Liver (tissue), 8 donors: ENCODE measurements at regions not wholly inside any gene's neighbourhood (a gene's known extent, or its start where the extent isn't known, plus 50 kb on each side); places are given as distances from the start of the nearest gene placed in this dataset.

ENCODE experiments used
- DNase-seq: peaks from one replicate; pipeline ENCODE4 v3.0.0-alpha.2; 2017; ENCODE audit warnings: low spot score
- H3K27ac ChIP-seq, 2 donors: one replicate each; pipeline ENCODE4 v1.7.0; 2013; ENCODE audit warnings: inconsistent platforms in 2 of 2, low read length in 2 of 2, control low read depth in 1 of 2, low read depth in 1 of 2, mild to moderate bottlenecking in 1 of 2
- H3K27me3 ChIP-seq, 4 donors: one replicate each; pipeline versions ENCODE4 v1.6.1 to v1.7.0; 2013; ENCODE audit warnings: low read length in 3 of 4, inconsistent platforms in 1 of 4, mild to moderate bottlenecking in 1 of 4, moderate library complexity in 1 of 4; ENCODE audit not compliant: control insufficient read depth in 4 of 4, insufficient read depth in 4 of 4
- H3K36me3 ChIP-seq, 4 donors: one replicate each; pipeline versions ENCODE4 v1.6.1 to v1.7.0; 2013; ENCODE audit warnings: low read length in 3 of 4, mild to moderate bottlenecking in 3 of 4, low read depth in 1 of 4, moderate library complexity in 1 of 4; ENCODE audit not compliant: control insufficient read depth in 4 of 4, insufficient read depth in 3 of 4
- H3K4me1 ChIP-seq, 4 donors: one replicate each; pipeline versions ENCODE4 v1.6.1 to v1.7.0; 2013; ENCODE audit warnings: low read length in 3 of 4, mild to moderate bottlenecking in 3 of 4, moderate library complexity in 1 of 4; ENCODE audit not compliant: control insufficient read depth in 4 of 4, insufficient read depth in 4 of 4
- H3K4me3 ChIP-seq, 3 donors: one replicate each; pipeline versions ENCODE4 v1.6.1 to v1.7.0; 2013; ENCODE audit warnings: low read length in 3 of 3, control low read depth in 1 of 3, low read depth in 1 of 3, mild to moderate bottlenecking in 1 of 3
- H3K9ac ChIP-seq, 2 donors: one replicate each; pipeline ENCODE4 v1.7.0; 2013; ENCODE audit warnings: low read length in 2 of 2, mild to moderate bottlenecking in 2 of 2, moderate library complexity in 2 of 2, control low read depth in 1 of 2, low read depth in 1 of 2
- H3K9me3 ChIP-seq, 4 donors: one replicate each; pipeline versions ENCODE4 v1.6.1 to v1.7.0; 2013; ENCODE audit warnings: low read length in 3 of 4; ENCODE audit not compliant: control insufficient read depth in 4 of 4
- EGR1 ChIP-seq, 2 donors: IDR thresholded peaks; 2 replicates each; pipeline ENCODE4 v1.6.1; 2016 to 2018; ENCODE audit warnings: antibody characterized with exemption in 2 of 2, low read depth in 2 of 2
- HNF4G ChIP-seq: IDR thresholded peaks from 2 replicates; pipeline ENCODE4 v1.6.1; 2016; ENCODE audit warnings: antibody characterized with exemption
- JUND ChIP-seq, 2 donors: IDR thresholded peaks; 2 replicates each; pipeline ENCODE4 v1.6.1; 2016; ENCODE audit warnings: antibody characterized with exemption in 2 of 2
- NR2F2 ChIP-seq: IDR thresholded peaks from 2 replicates; pipeline ENCODE4 v1.6.1; 2016; ENCODE audit warnings: antibody characterized with exemption
- RAD21 ChIP-seq, 2 donors: IDR thresholded peaks; 2 replicates each; pipeline ENCODE4 v1.6.1; 2016; ENCODE audit warnings: antibody characterized with exemption in 2 of 2, mild to moderate bottlenecking in 2 of 2
- RXRA ChIP-seq, 2 donors: IDR thresholded peaks; 2 replicates each; pipeline ENCODE4 v1.6.1; 2017 to 2018; ENCODE audit warnings: antibody characterized with exemption in 2 of 2, mild to moderate bottlenecking in 1 of 2
- SP1 ChIP-seq: IDR thresholded peaks from 2 replicates; pipeline ENCODE4 v1.6.1; 2018; ENCODE audit warnings: antibody characterized with exemption, mild to moderate bottlenecking
- TAF1 ChIP-seq: conservative IDR thresholded peaks from 2 replicates; pipeline ENCODE4 v1.6.1; 2016; ENCODE audit warnings: antibody characterized with exemption, mild to moderate bottlenecking
- YY1 ChIP-seq: IDR thresholded peaks from 2 replicates; pipeline ENCODE4 v1.6.1; 2016; ENCODE audit warnings: antibody characterized with exemption, mild to moderate bottlenecking
- WGBS: extraction: QIAGEN DNeasy Blood & Tissue Kit; methylation state at CpG from one replicate; pipeline ENCODE4 v1.1.7; 2013; 5-methylcytosine and 5-hydroxymethylcytosine counted together
- TF ChIP-seq, protein P1 (sequence below): IDR thresholded peaks from 2 replicates; pipeline ENCODE4 v1.6.1; 2016; ENCODE audit warnings: antibody characterized with exemption
- TF ChIP-seq, protein P2 (sequence below): IDR thresholded peaks from 2 replicates; pipeline ENCODE4 v1.6.1; 2016; ENCODE audit warnings: antibody characterized with exemption
- TF ChIP-seq, protein P3 (sequence below): IDR thresholded peaks from 2 replicates; pipeline ENCODE4 v1.6.1; 2016; ENCODE audit warnings: antibody characterized with exemption
- TF ChIP-seq, protein P4 (sequence below): IDR thresholded peaks from 2 replicates; pipeline ENCODE4 v1.6.1; 2016; ENCODE audit warnings: antibody characterized with exemption, mild to moderate bottlenecking
- TF ChIP-seq, protein P5 (sequence below): fragments of 150-350 bp; IDR thresholded peaks from 2 replicates; pipeline ENCODE4 v1.5.1; 2017; ENCODE audit warnings: improper control_type of control experiment, low read depth, low read length; ENCODE audit not compliant: missing input control
- donor health status: healthy.
- donor health status: healthy.
- donor health status: healthy.
- donor health status: healthy.
- donor health status: healthy.

DNA sequence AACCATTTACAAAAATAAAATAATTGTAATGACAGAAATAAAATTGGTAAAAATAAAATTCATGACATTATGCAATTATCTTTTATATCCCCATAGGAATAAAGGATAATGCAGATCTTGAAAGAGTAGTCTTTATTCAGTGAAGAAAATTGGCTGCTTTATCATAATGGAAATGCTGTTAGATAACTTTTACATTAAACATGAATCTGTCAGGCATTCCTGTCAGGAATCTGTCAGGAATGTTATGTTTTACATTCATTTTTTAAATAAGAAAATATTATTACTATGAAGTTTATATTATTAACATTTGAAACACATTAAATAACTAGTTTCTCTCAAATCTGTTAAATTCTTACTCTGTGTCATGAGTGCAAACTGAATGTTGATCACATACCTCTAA is 1024.7 kb upstream of the TMEFF2 start:
- no peaks in the 10 kb centered on the region for H3K9me3 ChIP-seq
- no peaks in the 10 kb centered on the region for H3K27me3 ChIP-seq
- TF ChIP-seq SP1, result no peak
- H3K4me1 ChIP-seq, result no peaks in the 10 kb centered on the region
- no peak overlapping the region for H3K27ac ChIP-seq
- H3K9ac ChIP-seq, result no peak overlapping the region
- DNase-seq, result no peak
- no peak overlapping the region for H3K4me3 ChIP-seq
- H3K36me3 ChIP-seq, result no peaks in the 10 kb centered on the region

DNA sequence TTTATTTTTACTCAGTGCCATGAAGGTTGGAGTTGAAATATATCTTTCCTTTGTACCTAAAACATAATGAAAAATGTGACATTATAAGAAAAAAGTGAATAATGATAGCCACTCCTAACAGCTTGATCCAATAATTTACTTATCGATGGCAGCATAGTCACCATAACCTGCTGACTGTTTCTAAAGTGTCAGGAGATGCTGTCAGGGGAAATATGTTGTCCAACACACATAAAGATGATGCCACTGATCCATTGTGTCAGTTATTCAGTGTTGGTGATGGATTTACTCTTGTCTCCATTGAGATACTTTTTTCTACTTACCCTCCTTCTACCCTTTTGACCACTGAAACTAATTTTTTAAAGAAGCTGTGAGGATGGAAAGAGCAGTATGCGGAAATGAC is 1006.9 kb upstream of the TMEFF2 start:
- H3K4me3 ChIP-seq, result no peak overlapping the region
- no peaks in the 10 kb centered on the region for H3K4me1 ChIP-seq
- H3K27me3 ChIP-seq, result no peaks in the 10 kb centered on the region
- no peak for DNase-seq
- peaks cover 0 to 1% (median 0%) of the 10 kb centered on the region in 4 donors for H3K9me3 ChIP-seq
- no peak overlapping the region for H3K9ac ChIP-seq
- H3K36me3 ChIP-seq, result no peaks in the 10 kb centered on the region
- no peak for TF ChIP-seq YY1
- TF ChIP-seq, protein P1, sequence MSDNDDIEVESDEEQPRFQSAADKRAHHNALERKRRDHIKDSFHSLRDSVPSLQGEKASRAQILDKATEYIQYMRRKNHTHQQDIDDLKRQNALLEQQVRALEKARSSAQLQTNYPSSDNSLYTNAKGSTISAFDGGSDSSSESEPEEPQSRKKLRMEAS, result no peak
- TF ChIP-seq RXRA (IDR thresholded peaks at IDR 0.05), result no peak
- TF ChIP-seq TAF1, result no peak
- TF ChIP-seq, protein P2, sequence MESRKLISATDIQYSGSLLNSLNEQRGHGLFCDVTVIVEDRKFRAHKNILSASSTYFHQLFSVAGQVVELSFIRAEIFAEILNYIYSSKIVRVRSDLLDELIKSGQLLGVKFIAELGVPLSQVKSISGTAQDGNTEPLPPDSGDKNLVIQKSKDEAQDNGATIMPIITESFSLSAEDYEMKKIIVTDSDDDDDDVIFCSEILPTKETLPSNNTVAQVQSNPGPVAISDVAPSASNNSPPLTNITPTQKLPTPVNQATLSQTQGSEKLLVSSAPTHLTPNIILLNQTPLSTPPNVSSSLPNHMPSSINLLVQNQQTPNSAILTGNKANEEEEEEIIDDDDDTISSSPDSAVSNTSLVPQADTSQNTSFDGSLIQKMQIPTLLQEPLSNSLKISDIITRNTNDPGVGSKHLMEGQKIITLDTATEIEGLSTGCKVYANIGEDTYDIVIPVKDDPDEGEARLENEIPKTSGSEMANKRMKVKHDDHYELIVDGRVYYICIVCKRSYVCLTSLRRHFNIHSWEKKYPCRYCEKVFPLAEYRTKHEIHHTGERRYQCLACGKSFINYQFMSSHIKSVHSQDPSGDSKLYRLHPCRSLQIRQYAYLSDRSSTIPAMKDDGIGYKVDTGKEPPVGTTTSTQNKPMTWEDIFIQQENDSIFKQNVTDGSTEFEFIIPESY, result no peak
- no peak for TF ChIP-seq HNF4G
- no peak for TF ChIP-seq EGR1 (IDR thresholded peaks at IDR 0.05; ENCODE audit: low read depth in 2 of 2)
- TF ChIP-seq, protein P3, sequence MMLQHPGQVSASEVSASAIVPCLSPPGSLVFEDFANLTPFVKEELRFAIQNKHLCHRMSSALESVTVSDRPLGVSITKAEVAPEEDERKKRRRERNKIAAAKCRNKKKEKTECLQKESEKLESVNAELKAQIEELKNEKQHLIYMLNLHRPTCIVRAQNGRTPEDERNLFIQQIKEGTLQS, result no peak
- TF ChIP-seq, protein P4, sequence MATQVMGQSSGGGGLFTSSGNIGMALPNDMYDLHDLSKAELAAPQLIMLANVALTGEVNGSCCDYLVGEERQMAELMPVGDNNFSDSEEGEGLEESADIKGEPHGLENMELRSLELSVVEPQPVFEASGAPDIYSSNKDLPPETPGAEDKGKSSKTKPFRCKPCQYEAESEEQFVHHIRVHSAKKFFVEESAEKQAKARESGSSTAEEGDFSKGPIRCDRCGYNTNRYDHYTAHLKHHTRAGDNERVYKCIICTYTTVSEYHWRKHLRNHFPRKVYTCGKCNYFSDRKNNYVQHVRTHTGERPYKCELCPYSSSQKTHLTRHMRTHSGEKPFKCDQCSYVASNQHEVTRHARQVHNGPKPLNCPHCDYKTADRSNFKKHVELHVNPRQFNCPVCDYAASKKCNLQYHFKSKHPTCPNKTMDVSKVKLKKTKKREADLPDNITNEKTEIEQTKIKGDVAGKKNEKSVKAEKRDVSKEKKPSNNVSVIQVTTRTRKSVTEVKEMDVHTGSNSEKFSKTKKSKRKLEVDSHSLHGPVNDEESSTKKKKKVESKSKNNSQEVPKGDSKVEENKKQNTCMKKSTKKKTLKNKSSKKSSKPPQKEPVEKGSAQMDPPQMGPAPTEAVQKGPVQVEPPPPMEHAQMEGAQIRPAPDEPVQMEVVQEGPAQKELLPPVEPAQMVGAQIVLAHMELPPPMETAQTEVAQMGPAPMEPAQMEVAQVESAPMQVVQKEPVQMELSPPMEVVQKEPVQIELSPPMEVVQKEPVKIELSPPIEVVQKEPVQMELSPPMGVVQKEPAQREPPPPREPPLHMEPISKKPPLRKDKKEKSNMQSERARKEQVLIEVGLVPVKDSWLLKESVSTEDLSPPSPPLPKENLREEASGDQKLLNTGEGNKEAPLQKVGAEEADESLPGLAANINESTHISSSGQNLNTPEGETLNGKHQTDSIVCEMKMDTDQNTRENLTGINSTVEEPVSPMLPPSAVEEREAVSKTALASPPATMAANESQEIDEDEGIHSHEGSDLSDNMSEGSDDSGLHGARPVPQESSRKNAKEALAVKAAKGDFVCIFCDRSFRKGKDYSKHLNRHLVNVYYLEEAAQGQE, result no peak
- TF ChIP-seq, protein P5, sequence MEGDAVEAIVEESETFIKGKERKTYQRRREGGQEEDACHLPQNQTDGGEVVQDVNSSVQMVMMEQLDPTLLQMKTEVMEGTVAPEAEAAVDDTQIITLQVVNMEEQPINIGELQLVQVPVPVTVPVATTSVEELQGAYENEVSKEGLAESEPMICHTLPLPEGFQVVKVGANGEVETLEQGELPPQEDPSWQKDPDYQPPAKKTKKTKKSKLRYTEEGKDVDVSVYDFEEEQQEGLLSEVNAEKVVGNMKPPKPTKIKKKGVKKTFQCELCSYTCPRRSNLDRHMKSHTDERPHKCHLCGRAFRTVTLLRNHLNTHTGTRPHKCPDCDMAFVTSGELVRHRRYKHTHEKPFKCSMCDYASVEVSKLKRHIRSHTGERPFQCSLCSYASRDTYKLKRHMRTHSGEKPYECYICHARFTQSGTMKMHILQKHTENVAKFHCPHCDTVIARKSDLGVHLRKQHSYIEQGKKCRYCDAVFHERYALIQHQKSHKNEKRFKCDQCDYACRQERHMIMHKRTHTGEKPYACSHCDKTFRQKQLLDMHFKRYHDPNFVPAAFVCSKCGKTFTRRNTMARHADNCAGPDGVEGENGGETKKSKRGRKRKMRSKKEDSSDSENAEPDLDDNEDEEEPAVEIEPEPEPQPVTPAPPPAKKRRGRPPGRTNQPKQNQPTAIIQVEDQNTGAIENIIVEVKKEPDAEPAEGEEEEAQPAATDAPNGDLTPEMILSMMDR, result no peak
- TF ChIP-seq NR2F2, result no peak
- TF ChIP-seq SP1, result no peak
- no peak for TF ChIP-seq JUND (IDR thresholded peaks at IDR 0.05)
- no peak for TF ChIP-seq RAD21 (IDR thresholded peaks at IDR 0.05)
- H3K27ac ChIP-seq, result no peak overlapping the region
- WGBS, result 93% methylated on average over 2 of the region's 2 CpGs
